Activated CD8-positive, alpha-beta memory T cell treated with anti-CD3 and anti-CD28 coated beads, Interleukin-2, amount 10 ng/mL, durations not matched to agents 7 days and 5 days (primary cell): ENCODE measurements at regions not wholly inside any gene's neighbourhood (a gene's known extent, or its start where the extent isn't known, plus 50 kb on each side); places are given as distances from the start of the nearest gene placed in this dataset.

ENCODE experiments used
- ATAC-seq: fragments of 150-1000 bp; cut with Tn5 transposase; one replicate; pipeline ENCODE4 v1.10.0; 2021; ENCODE audit warnings: moderate library complexity
- CTCF ChIA-PET: fragments of 350-600 bp; sonication (Branson Sonifier 250); formaldehyde crosslinking; loops from one replicate; lab custom pipeline; 2021; ENCODE audit warnings: antibody characterized with exemption; lab: Charles Lee
- DNase-seq: peaks from one replicate; pipeline ENCODE4 v3.0.0-alpha.2; 2020
- H3K27ac Mint-ChIP-seq: one replicate; pipeline ENCODE4 v1.8.0; 2021; ENCODE audit warnings: mild to moderate bottlenecking, mixed read lengths
- H3K27me3 Mint-ChIP-seq: one replicate; pipeline ENCODE4 v1.8.0; 2021; ENCODE audit warnings: mixed read lengths
- H3K36me3 Mint-ChIP-seq: one replicate; pipeline ENCODE4 v1.8.0; 2021; ENCODE audit warnings: mild to moderate bottlenecking, mixed read lengths
- H3K4me1 Mint-ChIP-seq: one replicate; pipeline ENCODE4 v1.8.0; 2021; ENCODE audit warnings: mixed read lengths
- H3K4me3 Mint-ChIP-seq: one replicate; pipeline ENCODE4 v1.8.0; 2021; ENCODE audit warnings: mild to moderate bottlenecking, moderate library complexity, mixed read lengths
- H3K9me3 Mint-ChIP-seq: one replicate; pipeline ENCODE4 v1.8.0; 2022; ENCODE audit warnings: low read depth, mixed read lengths

- no peaks in the 10 kb centered on the region for H3K36me3 Mint-ChIP-seq
- ATAC-seq = no peak
- H3K4me1 Mint-ChIP-seq = no peaks in the 10 kb centered on the region
- H3K27me3 Mint-ChIP-seq = no peaks in the 10 kb centered on the region
- no peak overlapping the region for H3K27ac Mint-ChIP-seq
- H3K9me3 Mint-ChIP-seq = peaks cover 5% of the 10 kb centered on the region
- no peak overlapping the region for H3K4me3 Mint-ChIP-seq
- no peak for DNase-seq
- CTCF ChIA-PET = no interaction called here
These were observed 248.7 kb downstream of the GPR37 start for GRCh38 chr7:124516911-124517310.

- no peak for ATAC-seq
- Mint-ChIP-seq H3K27me3 (no peaks in the 10 kb centered on the region), H3K4me3 (no peak overlapping the region), H3K27ac (no peak overlapping the region), H3K4me1 (no peaks in the 10 kb centered on the region), H3K36me3 (no peaks in the 10 kb centered on the region), H3K9me3 (peaks cover 2% of the 10 kb centered on the region)
- CTCF ChIA-PET = no interaction called here
- no peak for DNase-seq
These were observed 250.3 kb downstream of the GPR37 start for GRCh38 chr7:124515106-124515830.

- H3K9me3 Mint-ChIP-seq = peaks cover 2% of the 10 kb centered on the region
- H3K36me3 Mint-ChIP-seq = no peaks in the 10 kb centered on the region
- DNase-seq (no peak), ATAC-seq (no peak)
- H3K27ac Mint-ChIP-seq = no peak overlapping the region
- CTCF ChIA-PET = no interaction called here
- no peaks in the 10 kb centered on the region for H3K4me1 Mint-ChIP-seq
- no peak overlapping the region for H3K4me3 Mint-ChIP-seq
- no peaks in the 10 kb centered on the region for H3K27me3 Mint-ChIP-seq
These were observed 251.1 kb downstream of the GPR37 start for GRCh38 chr7:124514471-124514870.

- H3K9me3 Mint-ChIP-seq = peaks cover 5% of the 10 kb centered on the region
- no peaks in the 10 kb centered on the region for H3K27me3 Mint-ChIP-seq
- CTCF ChIA-PET = no interaction called here
- H3K36me3 Mint-ChIP-seq = no peaks in the 10 kb centered on the region
- H3K27ac Mint-ChIP-seq = no peak overlapping the region
- no peaks in the 10 kb centered on the region for H3K4me1 Mint-ChIP-seq
- DNase-seq (no peak), ATAC-seq (no peak)
- no peak overlapping the region for H3K4me3 Mint-ChIP-seq
These were observed 268.4 kb downstream of the GPR37 start for GRCh38 chr7:124497176-124497575.

DNA sequence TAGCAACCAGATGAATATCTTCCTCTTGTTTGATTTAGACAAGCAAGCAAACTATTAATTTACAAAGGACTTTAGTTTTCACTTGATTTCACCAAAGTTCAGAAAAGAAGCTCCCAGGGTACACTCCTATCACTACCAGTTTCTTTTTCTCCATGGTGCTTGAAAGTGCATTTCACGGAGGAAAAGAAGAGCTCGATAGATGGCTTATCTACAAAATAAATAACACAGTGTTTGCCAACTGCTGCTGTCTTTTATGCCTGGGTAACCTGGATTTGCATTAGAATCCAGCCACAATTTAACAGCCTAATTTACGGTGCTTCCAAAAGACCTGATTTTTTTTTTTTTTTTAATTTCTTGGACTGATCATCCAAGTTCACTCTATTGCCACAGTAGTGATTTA lies 275.7 kb downstream of the GPR37 start:
- H3K27ac Mint-ChIP-seq = no peak overlapping the region
- no peak for DNase-seq

GRCh38 chr7:124489082-124489819 lies 276.3 kb downstream of the GPR37 start:
- Mint-ChIP-seq H3K27me3 (no peaks in the 10 kb centered on the region), H3K36me3 (no peaks in the 10 kb centered on the region), H3K4me3 (no peak overlapping the region), H3K9me3 (peaks cover 2% of the 10 kb centered on the region), H3K4me1 (no peaks in the 10 kb centered on the region), H3K27ac (no peak overlapping the region)
- no peak for DNase-seq
- CTCF ChIA-PET = no interaction called here
- no peak for ATAC-seq

More for the DNA sequence above, 275.7 kb downstream of the GPR37 start:
- no peaks in the 10 kb centered on the region for H3K4me1 Mint-ChIP-seq
- ATAC-seq = no peak
- H3K27me3 Mint-ChIP-seq = no peaks in the 10 kb centered on the region
- CTCF ChIA-PET = no interaction called here
- peaks cover 2% of the 10 kb centered on the region for H3K9me3 Mint-ChIP-seq
- no peaks in the 10 kb centered on the region for H3K36me3 Mint-ChIP-seq
- H3K4me3 Mint-ChIP-seq = no peak overlapping the region

DNA sequence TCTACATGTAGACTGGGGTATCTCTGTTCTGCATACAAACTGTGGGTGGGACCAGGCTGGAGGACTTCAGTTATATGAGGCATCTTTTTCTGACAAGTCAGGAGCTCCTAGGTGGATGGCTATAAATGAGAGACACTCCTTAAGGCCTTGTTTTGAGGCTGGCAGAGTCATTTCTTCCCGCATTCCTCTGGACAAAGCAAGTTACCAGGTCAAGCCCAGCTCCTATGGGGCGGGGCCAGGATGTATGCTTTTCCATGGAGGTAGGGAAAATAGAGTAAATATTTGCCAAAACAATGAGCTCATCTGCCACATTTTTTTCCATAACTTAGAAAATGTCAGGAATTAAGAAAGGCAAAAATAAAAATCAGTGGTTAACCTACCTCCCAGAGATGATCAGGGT lies 283.4 kb downstream of the GPR37 start:
- Mint-ChIP-seq H3K27me3 (no peaks in the 10 kb centered on the region), H3K36me3 (no peaks in the 10 kb centered on the region), H3K4me3 (no peak overlapping the region), H3K9me3 (peaks cover 2% of the 10 kb centered on the region), H3K4me1 (no peaks in the 10 kb centered on the region), H3K27ac (no peak overlapping the region)
- DNase-seq = no peak
- CTCF ChIA-PET = no interaction called here
- ATAC-seq = no peak

DNA sequence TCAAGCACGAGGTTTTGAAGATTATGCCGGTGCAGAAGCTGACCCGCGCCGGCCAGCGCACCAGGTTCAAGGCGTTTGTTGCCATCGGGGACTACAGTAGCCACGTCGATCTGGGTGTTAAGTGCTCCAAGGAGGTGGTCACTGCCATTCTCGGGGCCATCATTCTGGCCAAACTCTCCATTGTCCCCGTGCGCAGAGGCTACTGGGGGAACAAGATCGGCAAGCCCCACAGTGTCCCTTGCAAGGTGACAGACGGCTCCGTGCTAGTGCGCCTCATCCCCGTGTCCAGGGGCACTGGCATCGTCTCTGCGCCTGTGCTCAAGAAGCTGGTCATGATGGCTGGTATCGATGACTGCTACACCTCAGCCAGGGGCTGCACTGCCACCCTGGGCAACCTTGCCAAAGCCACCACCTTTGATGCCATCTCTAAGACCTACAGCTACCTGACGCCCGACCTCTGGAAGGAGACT lies 284.7 kb downstream of the GPR37 start:
- ATAC-seq (no peak), DNase-seq (no peak)
- H3K27ac Mint-ChIP-seq = no peak overlapping the region
- H3K4me3 Mint-ChIP-seq = no peak overlapping the region
- CTCF ChIA-PET = no interaction called here
- H3K27me3 Mint-ChIP-seq = no peaks in the 10 kb centered on the region
- no peaks in the 10 kb centered on the region for H3K36me3 Mint-ChIP-seq
- peaks cover 5% of the 10 kb centered on the region for H3K9me3 Mint-ChIP-seq
- no peaks in the 10 kb centered on the region for H3K4me1 Mint-ChIP-seq

DNA sequence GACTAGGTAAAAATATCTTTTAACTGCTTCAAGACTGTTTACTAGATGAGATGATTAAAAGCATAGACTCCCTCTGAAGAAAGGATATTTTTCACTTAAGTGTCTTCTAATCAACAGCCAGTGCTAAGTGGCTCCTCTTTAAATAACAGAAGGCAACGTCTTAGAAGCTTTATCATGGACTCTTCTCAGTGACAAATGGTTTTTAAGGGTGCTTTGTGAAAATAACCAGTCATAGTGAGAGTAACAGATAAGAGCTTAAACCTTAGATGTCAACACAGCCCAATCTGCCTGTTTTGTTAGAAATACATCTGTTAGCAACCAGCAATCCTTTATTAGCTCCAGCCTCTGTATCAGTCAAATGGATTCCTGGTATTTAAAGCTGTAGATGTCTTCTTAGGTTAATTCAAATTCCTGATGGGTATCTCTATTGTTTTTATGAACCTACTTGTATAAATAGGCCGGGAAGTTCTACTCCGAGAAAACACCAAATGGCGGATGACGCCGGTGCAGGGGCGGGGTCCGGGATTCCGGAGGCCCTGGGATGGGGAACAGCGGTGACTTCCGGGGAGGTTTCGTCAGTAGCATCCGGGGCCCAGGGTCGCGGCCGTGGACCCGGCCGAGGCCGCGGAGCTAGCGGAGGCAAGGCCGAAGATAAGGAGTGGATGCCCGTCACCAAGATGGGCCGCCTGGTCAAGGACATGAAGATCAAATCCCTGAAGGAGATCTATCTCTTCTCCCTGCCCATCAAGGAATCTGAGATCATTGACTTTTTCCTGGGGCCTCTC lies 285.4 kb downstream of the GPR37 start:
- Mint-ChIP-seq H3K4me1 (no peaks in the 10 kb centered on the region), H3K9me3 (peaks cover 3% of the 10 kb centered on the region), H3K4me3 (no peak overlapping the region), H3K27me3 (no peaks in the 10 kb centered on the region), H3K36me3 (no peaks in the 10 kb centered on the region), H3K27ac (no peak overlapping the region)
- ATAC-seq (no peak), DNase-seq (no peak)
- CTCF ChIA-PET = no interaction called here

DNA sequence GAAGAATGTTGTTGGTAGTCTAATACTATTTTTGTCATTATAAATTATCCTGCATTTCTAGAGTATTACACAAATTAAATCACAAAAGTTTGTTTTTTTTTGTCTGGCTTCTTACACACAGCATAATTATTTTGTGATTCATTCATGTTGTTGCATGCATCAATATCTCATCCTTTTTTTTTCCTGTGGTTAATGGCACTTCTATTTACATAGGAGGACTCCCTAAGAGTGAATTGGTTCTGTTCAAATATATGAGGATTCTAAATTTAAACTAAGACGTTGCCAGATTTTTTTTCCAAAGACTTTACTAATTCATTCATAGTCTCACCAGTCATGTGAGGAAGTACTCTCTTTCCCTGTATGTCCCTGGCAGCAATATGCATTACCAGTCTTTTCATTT lies 303.3 kb downstream of the GPR37 start:
- no peak for ATAC-seq
- H3K4me1 Mint-ChIP-seq = no peaks in the 10 kb centered on the region
- no peak for DNase-seq
- no peak overlapping the region for H3K4me3 Mint-ChIP-seq
- peaks cover under 1% of the 10 kb centered on the region for H3K9me3 Mint-ChIP-seq
- CTCF ChIA-PET = no interaction called here
- no peaks in the 10 kb centered on the region for H3K27me3 Mint-ChIP-seq
- no peak overlapping the region for H3K27ac Mint-ChIP-seq
- no peaks in the 10 kb centered on the region for H3K36me3 Mint-ChIP-seq

- Mint-ChIP-seq H3K27ac (no peak overlapping the region), H3K4me3 (no peak overlapping the region), H3K9me3 (no peaks in the 10 kb centered on the region), H3K36me3 (no peaks in the 10 kb centered on the region), H3K27me3 (no peaks in the 10 kb centered on the region), H3K4me1 (no peaks in the 10 kb centered on the region)
- CTCF ChIA-PET = no interaction called here
- no peak for ATAC-seq
- DNase-seq = no peak
These were observed 305.0 kb downstream of the GPR37 start for GRCh38 chr7:124460555-124460954.

DNA sequence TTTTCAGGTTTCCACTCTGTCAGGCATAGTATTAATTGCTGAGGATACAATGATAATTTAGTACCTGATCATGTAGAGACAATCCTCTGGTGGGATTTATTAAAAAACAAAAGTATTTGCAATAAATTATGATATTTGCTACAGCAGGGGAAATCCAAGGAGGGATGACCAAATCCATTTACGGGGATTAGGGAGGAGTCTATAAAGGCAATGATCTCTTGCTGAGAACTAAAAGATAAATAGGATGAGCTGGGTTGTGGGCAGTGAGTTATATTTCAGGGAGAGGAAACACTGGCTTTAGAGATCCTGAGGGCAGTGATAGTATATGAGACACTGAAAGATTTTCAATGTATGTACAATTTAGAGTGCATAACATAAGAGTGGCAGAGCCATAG lies 305.5 kb downstream of the GPR37 start:
- Mint-ChIP-seq H3K36me3 (no peaks in the 10 kb centered on the region), H3K27me3 (no peaks in the 10 kb centered on the region), H3K27ac (no peak overlapping the region), H3K4me1 (no peaks in the 10 kb centered on the region), H3K4me3 (no peak overlapping the region), H3K9me3 (no peaks in the 10 kb centered on the region)
- CTCF ChIA-PET = no interaction called here
- DNase-seq (no peak), ATAC-seq (no peak)

- Mint-ChIP-seq H3K36me3 (no peaks in the 10 kb centered on the region), H3K27me3 (no peaks in the 10 kb centered on the region), H3K9me3 (no peaks in the 10 kb centered on the region), H3K4me1 (no peaks in the 10 kb centered on the region), H3K4me3 (no peak overlapping the region), H3K27ac (no peak overlapping the region)
- CTCF ChIA-PET = no interaction called here
- ATAC-seq (no peak), DNase-seq (no peak)
These were observed 306.2 kb downstream of the GPR37 start for GRCh38 chr7:124459101-124460055.
